A673 (cell line): ENCODE measurements at regions not wholly inside any gene's neighbourhood (a gene's known extent, or its start where the extent isn't known, plus 50 kb on each side); places are given as distances from the start of the nearest gene placed in this dataset.
"Not testable (repeated sequence)": the region's sequence is repeated elsewhere in the genome, so short reads cannot be mapped to it uniquely, and the experiment has no call there.

Experiments used
- BruUV-seq: library from RNA; stranded (reverse); fragments of 400-500 nt; replicated peaks from 2 replicates; lab custom pipeline; 2021; lab: Mats Ljungman, UMichigan
- CTCF ChIA-PET: fragments of 300-600 bp; sonication (Branson Sonifier 250); formaldehyde crosslinking; loops from one replicate; lab custom pipeline; 2022; ENCODE audit warnings: antibody characterized with exemption; lab: Charles Lee
- POLR2A ChIA-PET: fragments of 300-600 bp; sonication (Branson Sonifier 250); formaldehyde crosslinking; loops from one replicate; lab custom pipeline; 2022; ENCODE audit warnings: antibody characterized with exemption; ENCODE audit not compliant: low non-redundant PET; lab: Charles Lee
- DNase-seq: peaks from one replicate; pipeline ENCODE4 v3.0.0-alpha.2; 2015; ENCODE audit warnings: low spot score
- H3K27ac ChIP-seq: fragments of 200-600 bp; sonication (generic); 2 replicates; pipeline ENCODE4 v1.5.1; 2016; ENCODE audit warnings: mixed run types, low read depth, mild to moderate bottlenecking, mixed read lengths, antibody characterized with exemption, low read length; ENCODE audit not compliant: poor library complexity, severe bottlenecking
- H3K27me3 ChIP-seq: fragments of 200-600 bp; sonication (generic); replicated peaks from 2 replicates; pipeline ENCODE4 v1.6.1; 2017; ENCODE audit warnings: mixed run types, low read depth, mild to moderate bottlenecking, mixed read lengths, antibody characterized with exemption, low read length; ENCODE audit not compliant: insufficient read depth, poor library complexity
- H3K36me3 ChIP-seq: fragments of 200-600 bp; sonication (generic); 2 replicates; pipeline ENCODE4 v1.6.1; 2016; ENCODE audit warnings: mixed run types, mild to moderate bottlenecking, mixed read lengths, antibody characterized with exemption, low read length; ENCODE audit not compliant: insufficient read depth, poor library complexity, severe bottlenecking
- H3K4me1 ChIP-seq: fragments of 200-600 bp; sonication (generic); 2 replicates; pipeline ENCODE4 v1.6.1; 2017; ENCODE audit warnings: mixed run types, mild to moderate bottlenecking, mixed read lengths, antibody characterized with exemption, low read length; ENCODE audit not compliant: insufficient read depth, poor library complexity, severe bottlenecking
- H3K4me3 ChIP-seq: fragments of 200-600 bp; sonication (generic); 2 replicates; pipeline ENCODE4 v1.5.1; 2016; ENCODE audit warnings: low read depth, mixed run types, mild to moderate bottlenecking, mixed read lengths, low read length; ENCODE audit not compliant: poor library complexity, severe bottlenecking
- H3K9me3 ChIP-seq: fragments of 200-600 bp; sonication (generic); 2 replicates; pipeline ENCODE4 v1.6.1; 2016; ENCODE audit warnings: mixed run types, low read depth, mild to moderate bottlenecking, mixed read lengths, antibody characterized with exemption, low read length; ENCODE audit not compliant: poor library complexity, severe bottlenecking
- EZH2 ChIP-seq: fragments of 200-600 bp; sonication (generic); IDR thresholded peaks from 2 replicates; pipeline ENCODE4 v1.6.1; 2017; ENCODE audit warnings: borderline replicate concordance, low read depth, mild to moderate bottlenecking, mixed read lengths, antibody characterized with exemption, low read length; ENCODE audit not compliant: poor library complexity, severe bottlenecking
- intact Hi-C: fragments of 100-400 bp; cut with micrococcal nuclease; formaldehyde crosslinking; loops from one replicate; pipeline ENCODE4 v1.10.0; 2022; ENCODE audit not compliant: unreplicated experiment
- TF ChIP-seq, protein P1 (sequence below): fragments of 300-800, 200-600 bp; sonication (generic); conservative IDR thresholded peaks from 2 replicates; pipeline ENCODE4 v1.5.1; 2017; ENCODE audit warnings: low read depth, mild to moderate bottlenecking, antibody characterized with exemption, low read length, moderate library complexity, mixed read lengths

DNA sequence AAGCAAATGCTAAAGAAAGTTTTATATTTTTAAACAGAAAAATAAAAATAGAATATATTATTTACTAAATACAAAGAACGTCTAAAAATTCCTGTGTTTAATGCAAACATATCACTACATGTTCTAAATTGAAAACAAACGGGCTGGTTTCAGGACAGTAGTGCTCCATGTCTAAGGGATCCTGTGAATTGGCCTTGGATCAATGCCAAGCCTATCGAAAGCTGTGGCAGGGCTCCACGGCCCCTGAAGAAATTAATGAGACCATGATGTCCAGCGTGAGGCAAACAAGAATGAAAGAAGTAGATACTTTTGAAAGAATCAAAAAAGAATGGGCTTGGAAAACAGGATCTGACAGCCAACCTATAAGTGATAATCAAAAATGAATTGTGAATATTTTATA, 283.4 kb upstream of the RAI14 start:
- H3K27ac ChIP-seq, BruUV-seq, H3K36me3 ChIP-seq, H3K27me3 ChIP-seq, H3K4me3 ChIP-seq, H3K4me1 ChIP-seq, DNase-seq, intact Hi-C loops, CTCF ChIA-PET, POLR2A ChIA-PET, H3K9me3 ChIP-seq: not testable (repeated sequence)

DNA sequence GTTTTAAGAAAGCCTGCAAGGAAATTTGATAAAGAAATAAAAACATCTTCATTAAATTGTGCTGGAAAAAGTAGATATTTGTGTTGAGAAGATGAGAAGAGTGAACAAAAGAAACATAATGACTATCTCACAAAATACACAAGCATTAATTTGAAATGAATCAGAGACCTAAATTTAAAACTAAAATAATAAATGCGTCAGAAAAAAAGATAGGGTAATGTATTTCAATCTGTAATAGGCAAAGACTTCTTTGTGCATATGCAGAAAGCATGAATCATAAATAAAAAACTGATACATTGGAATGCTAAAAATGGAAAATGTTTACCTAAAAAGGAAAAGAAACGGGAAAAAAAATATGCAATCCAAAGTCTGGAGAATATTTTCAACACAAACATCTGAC, 278.5 kb upstream of the RAI14 start:
- H3K4me1 ChIP-seq, H3K27ac ChIP-seq, H3K9me3 ChIP-seq, DNase-seq, intact Hi-C loops, CTCF ChIA-PET, H3K27me3 ChIP-seq, H3K36me3 ChIP-seq, POLR2A ChIA-PET, BruUV-seq, H3K4me3 ChIP-seq: not testable (repeated sequence)

- H3K27me3 ChIP-seq, H3K9me3 ChIP-seq, H3K27ac ChIP-seq, H3K36me3 ChIP-seq, H3K4me3 ChIP-seq, CTCF ChIA-PET, intact Hi-C loops, H3K4me1 ChIP-seq, DNase-seq, POLR2A ChIA-PET, BruUV-seq: not testable (repeated sequence)
Measured at GRCh38 chr5:34378498-34378897, 277.6 kb upstream of the RAI14 start.

GRCh38 chr5:34388754-34389153, 267.4 kb upstream of the RAI14 start:
- POLR2A ChIA-PET, intact Hi-C loops: not testable (repeated sequence)

DNA sequence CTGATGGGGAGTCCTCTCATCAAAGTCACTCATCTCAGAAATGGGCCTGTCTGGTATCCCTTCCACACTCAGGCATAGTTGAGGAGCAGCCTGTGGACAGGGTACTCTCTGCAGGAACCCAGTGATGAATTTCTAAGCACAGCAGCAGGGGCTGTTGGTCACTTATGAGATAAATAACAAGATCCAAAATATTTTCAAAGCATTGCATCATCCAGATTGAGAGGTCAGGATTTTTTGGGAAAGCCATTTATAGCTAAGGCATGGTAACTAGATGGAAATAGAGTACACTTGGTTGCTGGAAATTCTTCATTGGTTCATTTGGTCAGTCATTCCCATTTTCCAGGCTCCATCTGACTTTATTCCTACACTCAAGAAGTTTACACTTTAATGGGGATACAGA, 246.8 kb upstream of the RAI14 start:
- intact Hi-C loops: no loop called here

More at GRCh38 chr5:34388754-34389153, 267.4 kb upstream of the RAI14 start:
- H3K4me1 ChIP-seq, DNase-seq, CTCF ChIA-PET, H3K36me3 ChIP-seq, H3K27me3 ChIP-seq, H3K27ac ChIP-seq, H3K4me3 ChIP-seq, H3K9me3 ChIP-seq, BruUV-seq: not testable (repeated sequence)

More for the DNA sequence above, 246.8 kb upstream of the RAI14 start:
- ChIA-PET CTCF (no interaction called here), POLR2A (no interaction called here)
- no peak for DNase-seq
- no peak overlapping the region for H3K27ac ChIP-seq
- no peaks in the 10 kb centered on the region for H3K36me3 ChIP-seq
- no TSS peak for BruUV-seq
- no peaks in the 10 kb centered on the region for H3K4me1 ChIP-seq
- no peak overlapping the region for H3K4me3 ChIP-seq
- H3K9me3 ChIP-seq: no peaks in the 10 kb centered on the region
- TF ChIP-seq EZH2: no peak
- TF ChIP-seq, protein P1, sequence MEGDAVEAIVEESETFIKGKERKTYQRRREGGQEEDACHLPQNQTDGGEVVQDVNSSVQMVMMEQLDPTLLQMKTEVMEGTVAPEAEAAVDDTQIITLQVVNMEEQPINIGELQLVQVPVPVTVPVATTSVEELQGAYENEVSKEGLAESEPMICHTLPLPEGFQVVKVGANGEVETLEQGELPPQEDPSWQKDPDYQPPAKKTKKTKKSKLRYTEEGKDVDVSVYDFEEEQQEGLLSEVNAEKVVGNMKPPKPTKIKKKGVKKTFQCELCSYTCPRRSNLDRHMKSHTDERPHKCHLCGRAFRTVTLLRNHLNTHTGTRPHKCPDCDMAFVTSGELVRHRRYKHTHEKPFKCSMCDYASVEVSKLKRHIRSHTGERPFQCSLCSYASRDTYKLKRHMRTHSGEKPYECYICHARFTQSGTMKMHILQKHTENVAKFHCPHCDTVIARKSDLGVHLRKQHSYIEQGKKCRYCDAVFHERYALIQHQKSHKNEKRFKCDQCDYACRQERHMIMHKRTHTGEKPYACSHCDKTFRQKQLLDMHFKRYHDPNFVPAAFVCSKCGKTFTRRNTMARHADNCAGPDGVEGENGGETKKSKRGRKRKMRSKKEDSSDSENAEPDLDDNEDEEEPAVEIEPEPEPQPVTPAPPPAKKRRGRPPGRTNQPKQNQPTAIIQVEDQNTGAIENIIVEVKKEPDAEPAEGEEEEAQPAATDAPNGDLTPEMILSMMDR: no peak
- no peaks in the 10 kb centered on the region for H3K27me3 ChIP-seq
